GM12875 (cell line): ENCODE measurements at regions not wholly inside any gene's neighbourhood (a gene's known extent, or its start where the extent isn't known, plus 50 kb on each side); places are given as distances from the start of the nearest gene placed in this dataset.

Experiments used
- H3K4me3 ChIP-seq: one replicate; pipeline ENCODE4 v1.5.1; 2011; ENCODE audit warnings: low read depth, low read length, control low read depth
- CTCF ChIP-seq: IDR thresholded peaks from 2 replicates; pipeline ENCODE4 v1.5.1; 2011; ENCODE audit warnings: low read depth, mild to moderate bottlenecking, control low read depth, inconsistent platforms, low read length, moderate library complexity, borderline replicate concordance; ENCODE audit not compliant: insufficient read depth

GRCh38 chr5:27220752-27221151, 182.4 kb upstream of the CDH9 start:
- no peak for TF ChIP-seq CTCF
- H3K4me3 ChIP-seq = no peak overlapping the region

- no peak overlapping the region for H3K4me3 ChIP-seq
- no peak for TF ChIP-seq CTCF
Measured at GRCh38 chr5:27217977-27218376, 179.6 kb upstream of the CDH9 start.

GRCh38 chr5:27217155-27217956, 179.0 kb upstream of the CDH9 start:
- TF ChIP-seq CTCF = no peak
- no peak overlapping the region for H3K4me3 ChIP-seq

- TF ChIP-seq CTCF = no peak
Measured at GRCh38 chr5:27216367-27216950, 178.1 kb upstream of the CDH9 start.

GRCh38 chr5:27208051-27208450, 169.7 kb upstream of the CDH9 start:
- H3K4me3 ChIP-seq = no peak overlapping the region
- TF ChIP-seq CTCF = no peak

More at GRCh38 chr5:27216367-27216950, 178.1 kb upstream of the CDH9 start:
- H3K4me3 ChIP-seq = no peak overlapping the region

GRCh38 chr5:27191786-27192510, 153.6 kb upstream of the CDH9 start:
- no peak for TF ChIP-seq CTCF
- no peak overlapping the region for H3K4me3 ChIP-seq
